ENCODE measurements at regions not wholly inside any gene's neighbourhood (a gene's known extent, or its start where the extent isn't known, plus 50 kb on each side); places are given as distances from the start of the nearest gene placed in this dataset.

- H2BK20ac ChIP-seq (ENCODE audit: low read depth, low read length, poor library complexity, severe bottlenecking): no peak overlapping the region
- Mint-ChIP-seq H3K4me1 (peaks cover 29 to 32% of the 10 kb centered on the region in 2 experiments), H3K27ac (no peak overlapping the region; a peak in 2 of 7 replicates), H3K36me3 (ENCODE audit: insufficient read depth in 1 of 3, low read depth in 3 of 3) (no peaks in the 10 kb centered on the region), H3K9me3 (no peaks in the 10 kb centered on the region), H3K27me3 (ENCODE audit: low read depth) (no peaks in the 10 kb centered on the region; the same call in 1 of the 2 replicates), H3K4me3 (no peak overlapping the region)
- no peak for TF ChIP-seq CTCF (conservative IDR thresholded peaks at IDR 0.05)
- H3K4me1 ChIP-seq (ENCODE audit: insufficient read depth, low read length): no peaks in the 10 kb centered on the region
- H3K79me2 ChIP-seq (ENCODE audit: insufficient read depth, low read length): no peaks in the 10 kb centered on the region
- H3T11ph ChIP-seq (ENCODE audit: low read length): no peak overlapping the region
- H3K23ac ChIP-seq (ENCODE audit: insufficient read length, low read depth, low read length): no peak overlapping the region
- H4K8ac ChIP-seq (replicated peaks; ENCODE audit: insufficient read length, low read depth, low read length): no peak overlapping the region
- no peak overlapping the region for H3K56ac ChIP-seq (ENCODE audit: insufficient read length, low read depth, low read length)
- no peak overlapping the region for H4K91ac ChIP-seq (ENCODE audit: insufficient read length, low read depth, low read length)
- H2BK120ac ChIP-seq (ENCODE audit: low read depth, low read length, poor library complexity, severe bottlenecking): no peak overlapping the region
- H3K18ac ChIP-seq (ENCODE audit: insufficient read length, low read depth, low read length): no peak overlapping the region
- H3K79me1 ChIP-seq (ENCODE audit: insufficient read depth, low read depth, low read length, poor library complexity, severe bottlenecking): no peaks in the 10 kb centered on the region
- H3K27me3 ChIP-seq (ENCODE audit: insufficient read depth, low read length): no peaks in the 10 kb centered on the region
- H2BK15ac ChIP-seq (ENCODE audit: low read depth, low read length): no peak overlapping the region
- no peak overlapping the region for H3K4ac ChIP-seq (ENCODE audit: low read depth, low read length)
- H3K4me2 ChIP-seq (ENCODE audit: insufficient read depth, insufficient read length, low read length): no peak overlapping the region
- H2BK5ac ChIP-seq (ENCODE audit: insufficient read length, low read length): no peak overlapping the region
- H3K9me3 ChIP-seq (ENCODE audit: control insufficient read depth, low read depth, low read length): no peaks in the 10 kb centered on the region
- H3K27ac ChIP-seq (ENCODE audit: insufficient read length, low read depth, low read length): no peak overlapping the region
- no peaks in the 10 kb centered on the region for H4K20me1 ChIP-seq (ENCODE audit: control insufficient read depth, insufficient read depth, insufficient read length)
- H2AK5ac ChIP-seq (ENCODE audit: insufficient read length, low read length): no peak overlapping the region
- no peak overlapping the region for H3K9ac ChIP-seq (ENCODE audit: extremely low read depth, insufficient read length, low read length)
- no peak for DNase-seq
- H4K5ac ChIP-seq (ENCODE audit: insufficient read length, low read depth, low read length): no peak overlapping the region
- no peak overlapping the region for H3K14ac ChIP-seq (ENCODE audit: insufficient read depth, low read length)
- H2AFZ ChIP-seq (ENCODE audit: low read length): no peak overlapping the region
- WGBS (ENCODE audit: extremely low coverage, insufficient read length, low lambda C conversion rate): no CpG with 5 or more reads among the region's 6 CpGs
- H2BK12ac ChIP-seq (ENCODE audit: insufficient read length, low read depth, low read length): no peak overlapping the region
- no peaks in the 10 kb centered on the region for H3K23me2 ChIP-seq (ENCODE audit: insufficient read length, low read depth, low read length, poor library complexity, severe bottlenecking)
These were observed 85.2 kb downstream of the VEGFA start for GRCh38 chr6:43855247-43855646.
